ENCODE measurements at regions not wholly inside any gene's neighbourhood (a gene's known extent, or its start where the extent isn't known, plus 50 kb on each side); places are given as distances from the start of the nearest gene placed in this dataset.

- TF ChIP-seq CTCF (conservative IDR thresholded peaks at IDR 0.05; ENCODE audit: low read depth, low read length), result no peak
- TF ChIP-seq RAD21 (IDR thresholded peaks at IDR 0.05; ENCODE audit: low read length), result no peak
- no peak for TF ChIP-seq FOS (IDR thresholded peaks at IDR 0.05; ENCODE audit: low read depth, low read length)
- TF ChIP-seq USF2 (IDR thresholded peaks at IDR 0.05; ENCODE audit: low read depth, low read length), result no peak
- TF ChIP-seq POLR2A (IDR thresholded peaks at IDR 0.05; ENCODE audit: low read depth, low read length), result no peak
- no peak for TF ChIP-seq RFX5 (IDR thresholded peaks at IDR 0.05; ENCODE audit: low read depth, low read length)
Measured at GRCh38 chr6:11298651-11299420, 66.4 kb upstream of the NEDD9 start.
